GM19328 (cell line): ENCODE measurements at regions not wholly inside any gene's neighbourhood (a gene's known extent, or its start where the extent isn't known, plus 50 kb on each side); places are given as distances from the start of the nearest gene placed in this dataset.
"Not testable (repeated sequence)": the region's sequence is repeated elsewhere in the genome, so short reads cannot be mapped to it uniquely, and the experiment has no call there.

Experiments
- ATAC-seq: cut with Tn5 transposase; IDR thresholded peaks from one replicate; pipeline ENCODE4 v1.9.1; 2021; ENCODE audit warnings: mild to moderate bottlenecking, moderate library complexity; ENCODE audit not compliant: unreplicated experiment

GRCh38 chr9:103068753-103069152, 73.6 kb downstream of the CYLC2 start:
- no peak for ATAC-seq

DNA sequence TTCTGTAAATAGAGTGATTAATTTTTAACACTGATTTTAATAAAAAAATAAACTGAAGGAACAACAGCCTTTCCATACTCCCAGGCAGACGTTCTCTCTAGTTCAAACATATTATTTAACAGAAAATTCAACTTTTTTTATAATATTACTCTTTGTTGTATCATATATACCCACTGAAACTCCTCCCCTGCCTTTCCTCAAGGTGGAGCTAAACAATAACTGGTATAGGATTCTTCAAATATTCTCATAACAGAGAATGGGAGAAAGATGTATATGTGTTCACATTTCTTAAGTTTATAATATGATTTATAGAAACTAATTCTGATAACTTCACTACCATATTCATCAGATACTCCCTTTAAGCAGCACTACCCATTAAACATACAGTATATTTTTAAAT, 83.4 kb downstream of the CYLC2 start:
- no peak for ATAC-seq

DNA sequence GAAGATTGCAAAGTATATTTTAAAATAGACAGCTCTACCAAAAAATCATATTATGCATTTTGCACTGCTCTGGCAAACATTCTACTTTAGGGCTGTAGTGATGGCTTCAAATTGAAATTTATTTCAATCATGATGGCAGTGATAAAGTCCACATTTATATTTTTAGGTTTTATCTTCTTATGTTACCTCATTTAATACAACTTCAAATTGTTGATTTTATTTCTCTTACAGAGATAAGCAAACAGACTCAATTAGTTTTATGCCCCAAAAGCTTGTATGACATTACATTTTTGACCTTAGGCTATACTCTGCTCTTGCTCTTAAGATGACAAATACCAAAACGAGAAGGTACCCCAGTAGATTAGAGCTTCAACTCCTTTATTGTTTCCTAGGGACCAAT, 87.4 kb downstream of the CYLC2 start:
- ATAC-seq: no peak

DNA sequence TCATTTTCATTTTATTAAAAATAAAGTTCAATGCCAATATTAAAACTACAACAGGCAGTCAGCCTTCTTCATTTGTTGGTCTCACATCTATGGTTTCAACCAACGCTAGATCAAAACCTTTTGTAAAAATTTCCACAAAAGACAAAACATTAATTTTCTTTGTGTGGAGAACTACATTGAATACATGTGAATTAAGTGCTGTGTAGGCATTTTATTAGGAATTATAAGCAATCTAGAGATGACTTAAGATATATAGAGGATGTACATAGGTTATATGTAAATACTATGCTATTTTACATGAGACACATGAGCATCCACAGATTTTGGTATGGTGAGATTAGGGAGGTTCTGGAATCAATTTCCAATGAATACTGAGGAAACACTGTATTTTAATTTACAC, 94.2 kb downstream of the CYLC2 start:
- no peak for ATAC-seq

GRCh38 chr9:103104101-103104500, 109.0 kb downstream of the CYLC2 start:
- no peak for ATAC-seq

GRCh38 chr9:103116246-103116645, 121.1 kb downstream of the CYLC2 start:
- no peak for ATAC-seq

DNA sequence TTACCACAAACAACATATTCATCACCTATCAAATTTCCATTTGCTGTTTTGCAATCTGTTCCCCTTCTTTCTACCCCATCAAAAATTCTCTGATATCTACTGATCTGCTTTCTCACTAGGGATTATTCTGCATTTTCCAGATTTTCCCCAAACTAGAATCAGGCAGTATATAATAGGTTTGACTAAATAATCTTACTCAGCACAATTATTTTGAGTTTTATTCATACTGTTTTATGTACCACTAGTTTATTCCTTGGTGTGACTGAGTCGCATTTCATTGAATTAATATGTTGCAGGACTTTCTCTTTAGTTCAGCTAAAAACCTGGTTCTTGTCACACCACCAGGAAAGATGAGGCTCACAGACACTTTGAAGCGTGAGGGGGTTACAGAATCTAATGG, 131.4 kb downstream of the CYLC2 start:
- ATAC-seq: no peak

GRCh38 chr9:103139891-103140290, 144.8 kb downstream of the CYLC2 start:
- no peak for ATAC-seq

DNA sequence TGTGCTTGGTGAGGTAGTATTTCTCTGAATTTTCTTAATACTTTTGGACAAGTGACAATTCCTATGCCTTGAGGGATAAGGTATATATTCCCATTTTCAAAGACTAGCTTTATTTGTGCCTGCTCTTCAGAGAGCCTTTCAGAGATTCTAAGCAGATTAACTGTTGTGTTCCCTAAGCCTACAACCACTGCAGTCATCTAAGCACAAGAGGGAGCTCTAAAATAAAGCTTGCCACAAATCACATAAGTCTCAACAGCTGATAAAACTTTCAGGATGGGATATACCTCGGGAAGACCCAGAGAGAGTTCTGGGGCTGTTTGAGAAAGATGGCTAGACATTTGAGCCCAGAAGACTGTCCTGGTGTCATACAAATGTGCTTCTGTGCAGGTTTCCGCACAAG, 157.3 kb downstream of the CYLC2 start:
- ATAC-seq: no peak

- ATAC-seq: no peak
Measured at GRCh38 chr9:103167530-103167929, 172.4 kb downstream of the CYLC2 start.

GRCh38 chr9:103168254-103168653, 173.1 kb downstream of the CYLC2 start:
- ATAC-seq: no peak

GRCh38 chr9:103169798-103170197, 174.7 kb downstream of the CYLC2 start:
- no peak for ATAC-seq

GRCh38 chr9:103183701-103184171, 188.6 kb downstream of the CYLC2 start:
- no peak for ATAC-seq

DNA sequence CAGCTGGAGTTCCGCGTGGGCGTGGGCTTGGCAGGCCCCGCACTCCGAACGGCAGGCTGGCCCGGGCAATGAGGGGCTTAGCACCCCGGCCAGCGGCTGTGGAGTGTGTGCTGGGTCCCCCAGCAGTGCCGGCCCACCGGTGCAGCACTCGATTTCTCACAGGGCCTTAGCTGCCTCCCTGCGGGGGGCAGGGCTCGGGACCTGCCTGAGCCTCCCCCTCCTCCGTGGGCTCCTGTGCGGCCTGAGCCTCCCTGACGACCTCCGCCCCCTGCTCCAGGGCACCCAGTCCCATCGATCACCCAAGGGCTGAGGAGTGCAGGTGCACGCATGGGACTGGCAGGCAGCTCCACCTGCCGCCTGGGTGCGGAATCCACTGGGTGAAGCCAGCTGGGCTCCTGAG, 191.8 kb downstream of the CYLC2 start:
- ATAC-seq: no peak

- no peak for ATAC-seq
Measured at GRCh38 chr9:103188781-103189350, 193.7 kb downstream of the CYLC2 start.

DNA sequence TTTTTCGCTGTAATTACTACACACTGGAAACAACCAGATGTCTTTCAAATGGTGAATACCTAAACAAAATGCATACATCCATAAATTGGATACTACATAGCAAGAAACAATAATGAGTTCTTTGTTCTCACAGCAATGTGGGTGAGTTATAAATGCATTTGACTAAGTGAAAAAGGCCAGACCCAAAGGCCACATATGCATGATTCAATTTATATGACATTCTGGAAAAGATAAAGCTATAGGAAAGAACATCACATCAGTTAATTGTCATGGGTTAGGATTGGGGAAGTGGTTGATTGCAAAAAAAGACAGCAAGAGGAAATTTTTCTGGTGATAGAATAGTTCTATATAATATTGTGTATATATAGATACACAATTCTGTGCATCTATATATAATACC, 198.9 kb downstream of the CYLC2 start:
- no peak for ATAC-seq

- no peak for ATAC-seq
Measured at GRCh38 chr9:103203172-103203571, 208.0 kb downstream of the CYLC2 start.

DNA sequence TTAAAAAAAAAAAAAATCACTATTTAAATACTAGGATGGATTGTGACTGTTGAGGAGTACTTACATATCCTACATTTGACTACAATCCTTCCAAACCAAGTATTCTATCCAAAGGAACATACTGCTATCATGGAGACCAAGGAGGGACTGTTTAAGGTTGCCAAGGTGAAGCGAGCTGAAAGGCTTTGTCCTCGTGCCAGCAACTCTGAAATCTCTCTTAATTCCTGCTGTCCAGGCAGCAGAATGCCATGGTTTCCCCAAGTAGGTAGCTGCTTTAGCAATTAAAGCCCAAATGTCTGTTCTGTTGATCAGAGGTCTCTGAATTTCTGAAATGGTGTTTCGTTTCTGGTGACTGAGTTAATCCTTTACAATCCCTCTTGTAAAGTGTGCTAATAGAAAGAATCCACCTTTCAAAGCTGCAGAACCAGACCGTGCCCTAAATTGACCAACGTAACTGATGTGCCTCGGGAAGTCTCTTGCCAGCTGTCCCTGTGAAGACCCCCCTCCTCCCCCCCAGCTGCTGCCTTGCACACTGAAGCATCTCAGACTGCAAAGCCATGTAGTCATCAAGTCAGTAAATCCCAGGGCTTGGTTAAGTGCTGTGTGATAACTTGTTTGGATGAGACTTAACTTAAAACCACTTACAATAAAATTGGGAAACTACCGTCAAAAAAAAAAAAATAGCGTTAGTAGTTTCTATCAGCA, 210.9 kb downstream of the CYLC2 start:
- not testable (repeated sequence) for ATAC-seq

DNA sequence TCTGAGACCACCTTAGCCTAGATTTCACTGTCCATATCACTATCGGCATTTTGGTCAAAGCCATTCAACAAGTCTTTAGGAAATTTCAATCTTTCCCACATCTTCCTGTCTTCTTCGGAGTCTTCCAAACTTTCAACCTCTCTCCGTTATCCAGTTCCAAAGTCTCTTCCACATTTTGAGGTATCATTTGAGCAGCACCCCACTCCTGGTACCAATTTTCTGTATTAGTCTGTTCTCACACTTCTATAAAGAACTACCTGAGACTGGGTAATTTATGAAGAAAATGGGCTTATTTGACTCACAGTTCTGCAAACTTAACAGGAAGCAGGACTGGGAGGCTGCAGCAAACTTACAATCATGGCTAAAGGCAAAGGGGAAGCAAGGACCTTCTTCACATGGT, 215.5 kb downstream of the CYLC2 start:
- no peak for ATAC-seq

GRCh38 chr9:103215197-103215596, 220.1 kb downstream of the CYLC2 start:
- no peak for ATAC-seq

GRCh38 chr9:103225702-103226646, 230.8 kb downstream of the CYLC2 start:
- ATAC-seq: no peak

- no peak for ATAC-seq
Measured at GRCh38 chr9:103226647-103227013, 231.5 kb downstream of the CYLC2 start.
